Vagina (tissue), 2 donors: ENCODE measurements at regions not wholly inside any gene's neighbourhood (a gene's known extent, or its start where the extent isn't known, plus 50 kb on each side); places are given as distances from the start of the nearest gene placed in this dataset.

Source experiments
- CTCF ChIP-seq, 3 experiments: fragments of 450-650 bp in 2 of 3; fragments of 200-600 bp in 1 of 3; sonication (generic) in 1 of 3; IDR thresholded peaks; one replicate each; pipeline ENCODE4 v1.5.1; 2017 to 2019; ENCODE audit warnings: antibody characterized with exemption in 3 of 3, mild to moderate bottlenecking in 2 of 3, moderate library complexity in 2 of 3
- POLR2A ChIP-seq, 2 donors: fragments of 450-650 bp; IDR thresholded peaks; one replicate each; pipeline ENCODE4 v1.6.1; 2017; ENCODE audit warnings: antibody characterized with exemption in 2 of 2, mild to moderate bottlenecking in 2 of 2, moderate library complexity in 2 of 2

DNA sequence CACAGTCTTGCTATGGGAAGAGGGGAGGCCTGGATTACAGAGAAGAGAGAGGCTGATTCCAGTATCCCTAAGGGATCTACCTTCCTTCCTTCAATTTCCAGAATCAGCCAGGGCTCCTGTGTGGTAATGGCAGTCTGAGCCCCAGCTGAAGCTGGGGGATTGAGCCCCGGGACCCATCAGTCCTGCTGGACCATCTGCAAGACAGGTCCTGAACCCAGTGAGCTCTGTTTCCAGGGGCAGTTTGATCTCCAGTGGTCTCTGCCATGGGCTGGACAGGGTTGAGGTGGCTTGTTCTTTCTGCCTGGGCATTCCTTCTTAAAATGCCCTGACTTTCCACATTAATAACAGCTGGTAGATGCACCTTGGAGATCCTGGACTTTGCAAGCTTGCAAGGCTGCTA is 685.2 kb downstream of the TBL1XR1 start:
- no peak for TF ChIP-seq CTCF (IDR thresholded peaks at IDR 0.05)
- no peak for TF ChIP-seq POLR2A (IDR thresholded peaks at IDR 0.05)
